GM21423 (cell line): ENCODE measurements at regions not wholly inside any gene's neighbourhood (a gene's known extent, or its start where the extent isn't known, plus 50 kb on each side); places are given as distances from the start of the nearest gene placed in this dataset.
"Not testable (repeated sequence)": the region's sequence is repeated elsewhere in the genome, so short reads cannot be mapped to it uniquely, and the experiment has no call there.

Experiments
- ATAC-seq: cut with Tn5 transposase; IDR thresholded peaks from one replicate; pipeline ENCODE4 v1.9.1; 2021; ENCODE audit warnings: mild to moderate bottlenecking, moderate library complexity; ENCODE audit not compliant: unreplicated experiment

GRCh38 chr5:2353871-2354440 is 397.5 kb downstream of the IRX2 start:
- ATAC-seq, result no peak

GRCh38 chr5:2353211-2353610 is 398.3 kb downstream of the IRX2 start:
- no peak for ATAC-seq

- ATAC-seq, result no peak
Measured at GRCh38 chr5:2352101-2352861, 399.2 kb downstream of the IRX2 start.

GRCh38 chr5:2349768-2350167 is 401.7 kb downstream of the IRX2 start:
- not testable (repeated sequence) for ATAC-seq

GRCh38 chr5:2338686-2339085 is 412.8 kb downstream of the IRX2 start:
- ATAC-seq, result no peak

- ATAC-seq, result no peak
Measured at GRCh38 chr5:2335733-2336515, 415.6 kb downstream of the IRX2 start.

GRCh38 chr5:2335125-2335732 is 416.2 kb downstream of the IRX2 start:
- no peak for ATAC-seq

- no peak for ATAC-seq
Measured at GRCh38 chr5:2334719-2335118, 416.8 kb downstream of the IRX2 start.

- no peak for ATAC-seq
Measured at GRCh38 chr5:2333291-2333690, 418.2 kb downstream of the IRX2 start.

- no peak for ATAC-seq
Measured at GRCh38 chr5:2332521-2332920, 419.0 kb downstream of the IRX2 start.

GRCh38 chr5:2330325-2331130 is 420.9 kb downstream of the IRX2 start:
- ATAC-seq, result no peak

- ATAC-seq, result no peak
Measured at GRCh38 chr5:2329741-2330140, 421.7 kb downstream of the IRX2 start.

GRCh38 chr5:2326601-2327000 is 424.9 kb downstream of the IRX2 start:
- ATAC-seq, result no peak

- ATAC-seq, result no peak
Measured at GRCh38 chr5:2324788-2325187, 426.7 kb downstream of the IRX2 start.

GRCh38 chr5:2320611-2321010 is 430.9 kb downstream of the IRX2 start:
- ATAC-seq, result no peak

- no peak for ATAC-seq
Measured at GRCh38 chr5:2317540-2317939, 433.9 kb downstream of the IRX2 start.

GRCh38 chr5:2311851-2312250 is 429.1 kb upstream of the IRX4 start:
- ATAC-seq, result no peak

GRCh38 chr5:2310946-2311345 is 428.2 kb upstream of the IRX4 start:
- no peak for ATAC-seq

- ATAC-seq, result no peak
Measured at GRCh38 chr5:2307631-2308030, 424.9 kb upstream of the IRX4 start.

- no peak for ATAC-seq
Measured at GRCh38 chr5:2306711-2307110, 424.0 kb upstream of the IRX4 start.
